Stimulated activated CD8-positive, alpha-beta memory T cell treated with anti-CD3 and anti-CD28 coated beads, Interleukin-4, amount 100 ng/mL, for 4 hours (primary cell): ENCODE measurements at regions not wholly inside any gene's neighbourhood (a gene's known extent, or its start where the extent isn't known, plus 50 kb on each side); places are given as distances from the start of the nearest gene placed in this dataset.
"Not testable (repeated sequence)": the region's sequence is repeated elsewhere in the genome, so short reads cannot be mapped to it uniquely, and the experiment has no call there.

Experiments used
- DNase-seq, 2 donors: peaks; one replicate each; pipeline ENCODE4 v3.0.0-alpha.2; 2020; ENCODE audit warnings: low read depth in 2 of 2, low spot score in 1 of 2

GRCh38 chr15:26129852-26130251 is 266.7 kb upstream of the ATP10A start:
- no peak for DNase-seq

GRCh38 chr15:26128611-26129140 is 265.5 kb upstream of the ATP10A start:
- no peak for DNase-seq

GRCh38 chr15:26126819-26127387 is 263.8 kb upstream of the ATP10A start:
- no peak for DNase-seq

- no peak for DNase-seq
These were observed 262.9 kb upstream of the ATP10A start for GRCh38 chr15:26126070-26126469.

GRCh38 chr15:26125664-26126063 is 262.5 kb upstream of the ATP10A start:
- no peak for DNase-seq

GRCh38 chr15:26119322-26119721 is 256.2 kb upstream of the ATP10A start:
- DNase-seq = no peak

GRCh38 chr15:26115229-26115943 is 252.3 kb upstream of the ATP10A start:
- no peak for DNase-seq

- not testable (repeated sequence) for DNase-seq
These were observed 251.0 kb upstream of the ATP10A start for GRCh38 chr15:26114128-26114527.

GRCh38 chr15:26113296-26113695 is 250.2 kb upstream of the ATP10A start:
- DNase-seq = no peak

- DNase-seq = no peak
These were observed 246.1 kb upstream of the ATP10A start for GRCh38 chr15:26109203-26109602.

GRCh38 chr15:26106556-26106955 is 243.4 kb upstream of the ATP10A start:
- DNase-seq = no peak

GRCh38 chr15:26103002-26103404 is 239.9 kb upstream of the ATP10A start:
- no peak for DNase-seq

GRCh38 chr15:26102365-26102764 is 239.2 kb upstream of the ATP10A start:
- no peak for DNase-seq

- no peak for DNase-seq
These were observed 238.3 kb upstream of the ATP10A start for GRCh38 chr15:26101443-26101842.

GRCh38 chr15:26098801-26099200 is 235.7 kb upstream of the ATP10A start:
- DNase-seq = no peak

GRCh38 chr15:26097216-26097615 is 234.1 kb upstream of the ATP10A start:
- DNase-seq = no peak

GRCh38 chr15:26096581-26096980 is 233.5 kb upstream of the ATP10A start:
- DNase-seq = no peak

- DNase-seq = no peak
These were observed 232.7 kb upstream of the ATP10A start for GRCh38 chr15:26095710-26096330.

- DNase-seq = no peak
These were observed 228.1 kb upstream of the ATP10A start for GRCh38 chr15:26091184-26091583.

- no peak for DNase-seq
These were observed 224.8 kb upstream of the ATP10A start for GRCh38 chr15:26087881-26088280.

- DNase-seq = no peak
These were observed 224.3 kb upstream of the ATP10A start for GRCh38 chr15:26087395-26087794.

GRCh38 chr15:26084771-26085170 is 221.6 kb upstream of the ATP10A start:
- no peak for DNase-seq
